Mucosa of rectum (tissue), 2 donors: ENCODE measurements at regions not wholly inside any gene's neighbourhood (a gene's known extent, or its start where the extent isn't known, plus 50 kb on each side); places are given as distances from the start of the nearest gene placed in this dataset.
"Not testable (repeated sequence)": the region's sequence is repeated elsewhere in the genome, so short reads cannot be mapped to it uniquely, and the experiment has no call there.

ENCODE experiments used
- H3K27ac ChIP-seq, 2 donors: one replicate each; pipeline ENCODE4 v1.7.0; 2013; ENCODE audit warnings: inconsistent platforms in 2 of 2, low read depth in 2 of 2, low read length in 2 of 2
- H3K27me3 ChIP-seq, 2 donors: one replicate each; pipeline ENCODE4 v1.7.0; 2013; ENCODE audit warnings: low read length in 2 of 2; ENCODE audit not compliant: control insufficient read depth in 2 of 2, insufficient read depth in 2 of 2
- H3K36me3 ChIP-seq, 2 donors: one replicate each; pipeline ENCODE4 v1.7.0; 2013; ENCODE audit warnings: low read length in 2 of 2; ENCODE audit not compliant: control insufficient read depth in 2 of 2, insufficient read depth in 2 of 2
- H3K4me1 ChIP-seq, 2 donors: one replicate each; pipeline ENCODE4 v1.7.0; 2013; ENCODE audit warnings: low read length in 2 of 2, mild to moderate bottlenecking in 1 of 2; ENCODE audit not compliant: control insufficient read depth in 2 of 2, insufficient read depth in 2 of 2
- H3K4me3 ChIP-seq, 2 donors: one replicate each; pipeline ENCODE4 v1.7.0; 2013; ENCODE audit warnings: low read length in 2 of 2
- H3K9ac ChIP-seq, 2 donors: one replicate each; pipeline ENCODE4 v1.7.0; 2013; ENCODE audit warnings: low read length in 2 of 2, low read depth in 1 of 2, mild to moderate bottlenecking in 1 of 2
- H3K9me3 ChIP-seq, 2 donors: one replicate each; pipeline ENCODE4 v1.7.0; 2013; ENCODE audit warnings: low read length in 2 of 2; ENCODE audit not compliant: control insufficient read depth in 2 of 2
- donor health status: healthy.
- donor health status: Normal muscosa, but diverticular disease.

DNA sequence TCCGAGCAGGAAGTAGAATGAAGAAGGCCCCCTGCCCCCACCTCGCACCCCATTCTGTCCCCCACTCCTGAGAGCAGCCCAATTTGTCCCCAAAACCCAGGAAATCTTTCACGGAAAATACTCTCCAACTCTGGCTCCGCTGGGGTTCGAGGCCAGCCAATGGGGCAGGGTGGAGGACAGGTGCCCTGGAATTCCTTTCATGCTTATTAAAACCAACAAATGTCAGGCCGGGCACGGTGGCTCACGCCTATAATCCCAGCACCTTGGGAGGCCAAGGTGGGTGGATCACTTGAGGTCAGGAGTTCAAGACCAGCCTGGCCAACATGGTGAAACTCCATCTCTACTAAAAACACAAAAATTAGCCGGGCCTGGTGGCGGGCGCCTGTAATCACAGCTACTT lies 214.9 kb downstream of the TFCP2L1 start:
- not testable (repeated sequence) for H3K4me1 ChIP-seq, H3K9ac ChIP-seq, H3K9me3 ChIP-seq, H3K4me3 ChIP-seq, H3K27ac ChIP-seq, H3K36me3 ChIP-seq
- peaks cover 10 to 31% of the 10 kb centered on the region in 2 donors for H3K27me3 ChIP-seq

DNA sequence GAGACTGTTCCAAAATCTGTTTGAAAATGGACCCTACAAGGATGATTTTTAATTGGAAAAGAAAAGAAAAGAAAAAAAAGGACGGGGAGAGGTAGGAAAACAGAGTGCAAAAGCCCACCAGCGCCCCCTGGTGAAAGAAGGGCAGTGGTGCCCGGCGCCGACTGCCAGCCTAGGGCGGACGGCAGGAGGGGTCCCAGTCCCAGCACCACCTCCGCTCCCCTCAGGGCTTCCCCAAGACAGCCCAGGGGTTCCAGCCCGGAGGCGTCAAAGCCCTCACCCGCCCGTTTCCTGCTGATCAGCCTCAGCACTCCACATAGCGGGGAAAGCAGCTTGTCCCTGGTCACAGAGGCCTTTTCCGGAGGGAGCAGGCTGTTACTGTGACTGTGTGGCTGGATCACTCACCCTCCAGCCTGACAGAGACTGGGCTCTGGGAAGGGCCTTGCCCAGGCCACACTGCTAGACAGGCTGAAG lies 213.9 kb downstream of the TFCP2L1 start:
- no peaks in the 10 kb centered on the region for H3K9me3 ChIP-seq
- no peak overlapping the region for H3K27ac ChIP-seq
- no peak overlapping the region for H3K9ac ChIP-seq
- H3K4me3 ChIP-seq: no peak overlapping the region
- no peaks in the 10 kb centered on the region for H3K4me1 ChIP-seq
- peaks cover 14 to 36% of the 10 kb centered on the region in 2 donors for H3K27me3 ChIP-seq
- no peaks in the 10 kb centered on the region for H3K36me3 ChIP-seq

DNA sequence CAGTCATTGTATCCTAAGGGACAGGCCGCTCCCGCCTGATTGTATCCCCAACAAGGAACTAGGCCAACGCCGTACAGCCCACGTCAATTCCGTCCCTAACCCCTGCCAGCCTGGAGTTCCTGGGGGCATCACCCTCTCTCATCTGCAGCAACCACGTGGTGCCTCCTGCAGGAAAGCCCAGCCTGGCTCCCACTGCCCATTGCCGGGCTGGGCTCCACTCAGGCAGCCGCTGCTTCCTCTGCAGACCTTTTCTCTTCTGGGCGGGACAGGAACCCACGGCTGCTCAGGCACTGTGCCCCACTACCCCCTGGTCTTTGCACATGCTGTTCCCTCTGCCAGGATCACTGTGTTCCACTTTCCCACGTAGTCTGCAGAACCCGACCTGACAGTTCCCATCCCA lies 212.2 kb downstream of the TFCP2L1 start:
- Histone ChIP-seq H3K36me3 (no peaks in the 10 kb centered on the region), H3K4me1 (no peaks in the 10 kb centered on the region), H3K9ac (no peak overlapping the region), H3K27ac (no peak overlapping the region), H3K9me3 (no peaks in the 10 kb centered on the region), H3K27me3 (peaks cover 21 to 47% of the 10 kb centered on the region in 2 donors), H3K4me3 (no peak overlapping the region)

DNA sequence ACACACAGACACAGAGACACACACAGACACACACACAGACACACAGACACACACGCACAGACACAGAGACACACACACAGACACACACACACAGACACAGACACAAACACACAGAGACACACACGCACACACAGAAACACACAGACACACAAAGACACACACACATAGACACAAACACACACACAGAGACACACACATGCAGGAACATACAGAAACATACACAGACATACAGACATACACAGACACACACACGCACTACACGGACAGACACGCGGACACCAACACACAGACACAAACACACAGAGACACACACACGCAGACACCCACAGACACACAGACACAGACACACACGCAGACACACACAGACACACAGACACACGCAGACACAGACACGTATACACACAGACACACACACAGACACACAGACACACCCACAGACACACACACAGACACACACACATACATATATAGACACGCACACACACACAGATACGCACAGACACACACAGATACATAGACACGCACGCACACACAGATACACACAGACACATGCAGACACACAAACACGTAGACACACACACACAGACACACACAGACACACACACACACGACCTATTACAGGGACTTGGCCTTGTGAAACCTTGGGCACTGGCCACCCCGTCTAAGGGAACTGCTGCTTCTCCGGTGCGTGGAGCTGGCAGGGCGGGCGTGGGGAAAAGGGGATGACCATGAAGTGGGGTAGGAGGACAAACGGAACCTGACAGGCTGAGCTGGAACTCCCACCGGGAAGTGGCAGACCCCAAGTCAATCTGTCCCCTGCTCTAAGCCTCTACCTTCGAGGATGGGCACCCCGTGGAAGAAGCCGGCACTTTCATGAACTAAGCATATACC lies 211.4 kb downstream of the TFCP2L1 start:
- no peaks in the 10 kb centered on the region for H3K4me1 ChIP-seq
- H3K9me3 ChIP-seq: no peaks in the 10 kb centered on the region
- peaks cover 21 to 52% of the 10 kb centered on the region in 2 donors for H3K27me3 ChIP-seq
- H3K4me3 ChIP-seq: no peak overlapping the region
- H3K36me3 ChIP-seq: no peaks in the 10 kb centered on the region
- H3K27ac ChIP-seq: no peak overlapping the region
- H3K9ac ChIP-seq: no peak overlapping the region

DNA sequence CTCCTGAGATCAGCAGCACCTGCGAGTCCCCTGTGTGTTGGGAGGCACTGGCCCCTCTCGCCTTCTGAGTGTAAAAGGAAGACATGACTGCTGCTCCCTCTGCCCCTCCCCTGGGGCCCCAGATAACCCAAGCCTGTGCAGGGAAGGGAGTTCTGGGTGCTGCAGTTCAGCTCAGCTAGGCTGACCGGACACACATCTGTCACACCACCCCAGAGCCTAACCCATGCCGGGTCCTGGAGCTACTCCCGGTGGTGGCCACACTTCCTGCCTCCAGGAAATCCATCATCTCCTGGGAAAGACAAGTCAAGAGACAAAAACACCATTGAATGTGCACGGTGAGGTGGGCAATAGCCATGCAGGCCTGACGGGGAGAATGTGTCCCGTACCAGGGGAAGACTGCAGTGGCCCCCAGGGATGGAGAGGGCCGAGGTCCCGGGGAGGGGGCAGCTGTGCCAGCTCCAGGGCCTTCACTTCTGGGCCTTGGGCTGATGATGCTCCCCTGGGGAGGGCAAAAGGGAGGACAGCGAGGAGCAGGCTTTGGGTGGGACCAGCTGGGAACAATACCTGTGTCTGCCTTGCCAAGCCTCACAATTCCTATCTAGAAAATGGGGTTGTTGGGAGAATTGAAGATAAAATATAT lies 210.6 kb downstream of the TFCP2L1 start:
- H3K27me3 ChIP-seq: peaks cover 21 to 52% of the 10 kb centered on the region in 2 donors
- H3K27ac ChIP-seq: no peak overlapping the region
- H3K4me1 ChIP-seq: no peaks in the 10 kb centered on the region
- no peak overlapping the region for H3K4me3 ChIP-seq
- H3K9ac ChIP-seq: no peak overlapping the region
- no peaks in the 10 kb centered on the region for H3K9me3 ChIP-seq
- H3K36me3 ChIP-seq: no peaks in the 10 kb centered on the region

DNA sequence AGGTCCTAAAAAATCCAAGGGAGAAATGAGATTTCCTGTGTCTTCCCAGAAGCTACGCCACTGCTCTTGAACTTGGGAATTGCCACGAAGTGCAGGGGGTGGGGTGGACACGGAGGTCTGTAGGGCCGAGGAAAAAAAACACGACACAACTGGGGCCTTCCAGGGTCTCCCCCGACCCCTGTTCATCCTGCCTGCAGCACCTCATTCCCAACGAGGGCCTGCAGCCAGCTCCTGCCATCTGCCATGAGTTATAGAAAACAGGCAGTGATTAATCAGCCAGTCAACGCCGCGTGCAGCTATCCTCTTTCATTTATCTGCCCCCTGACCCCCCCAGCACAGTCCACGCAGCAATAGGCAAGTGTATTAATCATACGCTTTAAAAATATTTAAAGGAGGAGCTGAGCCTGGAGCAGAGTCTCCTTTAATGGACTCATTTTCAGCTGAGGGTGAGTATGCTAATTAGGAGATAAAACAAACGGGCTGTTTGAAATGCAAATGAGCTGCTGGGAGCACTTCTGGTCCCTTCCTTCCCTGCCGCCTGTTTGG lies 209.9 kb downstream of the TFCP2L1 start:
- Histone ChIP-seq H3K9ac (no peak overlapping the region), H3K27me3 (peaks cover 21 to 52% of the 10 kb centered on the region in 2 donors), H3K27ac (no peak overlapping the region), H3K9me3 (no peaks in the 10 kb centered on the region), H3K4me3 (no peak overlapping the region), H3K36me3 (no peaks in the 10 kb centered on the region), H3K4me1 (no peaks in the 10 kb centered on the region)

DNA sequence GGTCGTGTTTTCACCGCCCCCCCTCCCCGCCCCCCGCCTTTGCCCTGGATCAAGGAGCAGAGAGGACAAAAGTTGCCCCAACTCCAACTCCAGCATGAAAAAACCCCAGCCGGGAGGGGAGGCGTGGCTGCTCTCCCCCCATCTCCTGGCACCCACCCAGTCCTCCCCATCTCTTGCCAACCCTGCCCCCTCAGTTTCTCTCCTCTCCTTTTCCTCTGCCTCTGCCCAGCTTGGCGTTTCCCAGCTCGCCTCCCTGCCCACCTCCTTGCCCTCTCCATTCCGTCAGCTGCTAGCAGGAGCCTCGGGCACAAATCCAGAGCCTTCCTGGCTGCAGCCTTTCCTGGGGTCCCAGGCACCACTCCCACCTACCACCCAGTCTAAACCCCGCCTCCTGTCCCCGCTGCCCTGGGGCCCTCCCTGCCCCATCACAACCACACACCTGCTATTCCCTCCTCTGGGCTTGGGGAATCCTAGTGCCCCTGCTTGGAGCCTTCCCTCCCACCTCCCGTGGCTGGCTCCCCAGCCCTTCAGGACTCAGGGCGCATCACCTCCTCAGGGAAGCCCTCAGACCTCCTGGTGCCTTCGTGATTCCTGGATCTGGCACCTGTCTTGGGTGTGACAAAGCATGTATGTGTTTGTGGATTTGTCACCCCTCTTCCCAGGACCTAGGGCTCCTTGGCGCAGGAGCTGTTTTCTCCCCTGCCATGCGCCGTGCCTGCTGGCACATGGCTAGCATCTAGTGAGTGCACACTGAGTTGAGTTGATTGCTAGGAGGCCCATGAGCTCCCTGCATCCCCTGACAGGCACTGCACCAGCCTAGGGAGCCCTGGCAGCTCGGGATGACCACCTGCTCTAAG lies 209.1 kb downstream of the TFCP2L1 start:
- H3K9me3 ChIP-seq: no peaks in the 10 kb centered on the region
- H3K4me1 ChIP-seq: no peaks in the 10 kb centered on the region
- H3K36me3 ChIP-seq: no peaks in the 10 kb centered on the region
- peaks cover 21 to 52% of the 10 kb centered on the region in 2 donors for H3K27me3 ChIP-seq
- no peak overlapping the region for H3K4me3 ChIP-seq
- no peak overlapping the region for H3K9ac ChIP-seq
- no peak overlapping the region for H3K27ac ChIP-seq

DNA sequence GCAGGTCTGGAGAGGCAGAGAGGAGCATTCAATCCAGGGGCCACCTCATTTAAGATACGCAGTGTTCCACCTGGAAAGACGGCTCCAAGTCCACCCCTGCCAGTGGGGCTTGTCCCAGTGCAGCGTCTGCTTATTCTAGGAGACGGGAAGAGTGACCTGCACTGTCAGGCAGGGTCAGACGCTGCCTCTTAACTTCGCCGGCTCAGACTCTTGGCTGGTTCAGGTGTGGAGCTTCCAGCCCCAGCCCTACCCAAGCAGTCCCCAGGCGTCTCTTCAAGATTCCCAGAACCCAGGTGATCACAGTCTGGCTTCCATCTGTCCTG lies 208.5 kb downstream of the TFCP2L1 start:
- H3K27me3 ChIP-seq: peaks cover 21 to 52% of the 10 kb centered on the region in 2 donors
- no peaks in the 10 kb centered on the region for H3K36me3 ChIP-seq
- H3K27ac ChIP-seq: no peak overlapping the region
- H3K9me3 ChIP-seq: no peaks in the 10 kb centered on the region
- no peak overlapping the region for H3K4me3 ChIP-seq
- no peaks in the 10 kb centered on the region for H3K4me1 ChIP-seq
- no peak overlapping the region for H3K9ac ChIP-seq

DNA sequence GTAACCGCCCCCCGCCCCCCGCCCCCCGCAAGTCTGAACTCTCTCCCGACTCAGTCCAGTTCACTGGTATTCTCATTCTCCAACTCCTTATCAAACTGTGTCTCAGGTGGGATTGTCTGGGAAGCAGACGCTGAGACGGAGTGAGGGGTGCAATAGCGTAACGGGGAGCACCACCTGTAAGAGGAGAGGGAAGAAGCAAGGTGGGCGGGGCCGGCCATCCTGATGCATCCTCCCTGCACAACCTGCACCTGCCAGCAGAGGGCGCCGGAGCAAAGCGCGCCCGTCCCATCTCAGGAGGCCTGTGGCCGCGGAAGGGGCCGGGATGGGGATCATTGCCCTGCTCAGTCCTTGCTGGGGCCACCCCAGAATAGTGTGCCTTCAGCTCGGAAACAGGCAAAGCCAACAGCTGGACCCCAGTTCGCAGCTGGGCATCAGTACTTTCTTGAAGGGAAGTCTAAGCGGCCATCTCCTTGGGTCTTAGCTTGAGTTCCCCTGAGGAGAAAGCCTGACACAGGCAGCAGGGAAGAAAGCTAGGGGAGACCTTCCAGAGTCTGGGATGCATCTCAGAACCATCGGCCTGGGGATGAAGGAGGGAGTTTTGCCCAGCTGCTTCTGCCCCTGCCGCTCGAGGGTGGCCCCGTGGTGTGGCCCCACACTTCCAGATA lies 208.0 kb downstream of the TFCP2L1 start:
- Histone ChIP-seq H3K27me3 (peaks cover 21 to 52% of the 10 kb centered on the region in 2 donors), H3K27ac (no peak overlapping the region)

More for the DNA sequence above, 208.0 kb downstream of the TFCP2L1 start:
- Histone ChIP-seq H3K36me3 (no peaks in the 10 kb centered on the region), H3K9me3 (no peaks in the 10 kb centered on the region), H3K4me1 (no peaks in the 10 kb centered on the region), H3K9ac (no peak overlapping the region), H3K4me3 (no peak overlapping the region)
